ENCODE measurements at regions not wholly inside any gene's neighbourhood (a gene's known extent, or its start where the extent isn't known, plus 50 kb on each side); places are given as distances from the start of the nearest gene placed in this dataset.

- H3K27ac ChIP-seq = no peak overlapping the region
- no peak for TF ChIP-seq CTCF (IDR thresholded peaks at IDR 0.05)
- H3K4me3 ChIP-seq = no peak overlapping the region
- intact Hi-C loops (cut with DNase I) = no loop called here
- no peaks in the 10 kb centered on the region for H3K36me3 ChIP-seq
- H3K4me1 ChIP-seq = no peaks in the 10 kb centered on the region
- no peaks in the 10 kb centered on the region for H3K9me3 ChIP-seq
- ATAC-seq (no peak), DNase-seq (no peak)
- no peaks in the 10 kb centered on the region for H3K27me3 ChIP-seq (ENCODE audit: low read depth)
Measured at GRCh38 chr12:58372298-58372697, 430.9 kb downstream of the ATP23 start.

- no peak for TF ChIP-seq CTCF (IDR thresholded peaks at IDR 0.05)
- H3K27me3 ChIP-seq (ENCODE audit: low read depth) = no peaks in the 10 kb centered on the region
- intact Hi-C loops (cut with DNase I) = no loop called here
Measured at GRCh38 chr12:58378028-58378427, 436.7 kb downstream of the ATP23 start.

DNA sequence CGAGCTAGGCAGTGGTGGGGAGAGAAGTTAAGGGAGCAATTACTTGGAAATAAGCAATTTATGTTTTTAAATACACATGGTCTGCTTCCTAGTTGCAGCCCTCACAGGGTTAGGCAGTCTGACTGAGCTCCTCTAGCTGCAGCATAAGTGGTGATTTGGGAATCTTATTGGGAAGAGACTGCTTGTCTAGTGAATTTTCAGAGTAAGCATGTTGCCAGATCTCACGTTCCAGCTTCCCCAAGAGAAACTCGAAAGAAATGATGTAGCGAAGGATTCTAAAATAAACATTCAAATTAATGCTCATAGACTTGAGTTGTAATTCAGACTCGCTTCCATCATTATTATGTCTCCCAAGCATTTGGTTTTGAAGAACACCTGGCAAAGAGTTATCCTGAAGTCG is 440.2 kb downstream of the ATP23 start:
- DNase-seq = no peak
- Histone ChIP-seq H3K9me3 (no peaks in the 10 kb centered on the region), H3K36me3 (no peaks in the 10 kb centered on the region), H3K4me1 (no peaks in the 10 kb centered on the region), H3K27me3 (ENCODE audit: low read depth) (no peaks in the 10 kb centered on the region), H3K4me3 (no peak overlapping the region), H3K27ac (no peak overlapping the region)
- intact Hi-C loops (cut with DNase I) = no loop called here
- no peak for ATAC-seq
- TF ChIP-seq CTCF (IDR thresholded peaks at IDR 0.05) = no peak

More at GRCh38 chr12:58378028-58378427, 436.7 kb downstream of the ATP23 start:
- Histone ChIP-seq H3K4me1 (no peaks in the 10 kb centered on the region), H3K36me3 (no peaks in the 10 kb centered on the region), H3K27ac (no peak overlapping the region), H3K4me3 (no peak overlapping the region), H3K9me3 (no peaks in the 10 kb centered on the region)
- ATAC-seq (no peak), DNase-seq (no peak)

GRCh38 chr12:58384196-58384595 is 442.8 kb downstream of the ATP23 start:
- Histone ChIP-seq H3K4me3 (no peak overlapping the region), H3K4me1 (no peaks in the 10 kb centered on the region), H3K27me3 (ENCODE audit: low read depth) (no peaks in the 10 kb centered on the region), H3K36me3 (no peaks in the 10 kb centered on the region), H3K27ac (no peak overlapping the region), H3K9me3 (no peaks in the 10 kb centered on the region)
- ATAC-seq (no peak), DNase-seq (no peak)
- TF ChIP-seq CTCF (IDR thresholded peaks at IDR 0.05) = no peak
- intact Hi-C loops (cut with DNase I) = no loop called here

- DNase-seq (no peak), ATAC-seq (no peak)
- intact Hi-C loops (cut with DNase I) = no loop called here
- H3K36me3 ChIP-seq = no peaks in the 10 kb centered on the region
- no peak for TF ChIP-seq CTCF (IDR thresholded peaks at IDR 0.05)
- no peak overlapping the region for H3K4me3 ChIP-seq
- no peaks in the 10 kb centered on the region for H3K4me1 ChIP-seq
- no peaks in the 10 kb centered on the region for H3K27me3 ChIP-seq (ENCODE audit: low read depth)
- H3K27ac ChIP-seq = no peak overlapping the region
- H3K9me3 ChIP-seq = no peaks in the 10 kb centered on the region
Measured at GRCh38 chr12:58386136-58386535, 444.8 kb downstream of the ATP23 start.

DNA sequence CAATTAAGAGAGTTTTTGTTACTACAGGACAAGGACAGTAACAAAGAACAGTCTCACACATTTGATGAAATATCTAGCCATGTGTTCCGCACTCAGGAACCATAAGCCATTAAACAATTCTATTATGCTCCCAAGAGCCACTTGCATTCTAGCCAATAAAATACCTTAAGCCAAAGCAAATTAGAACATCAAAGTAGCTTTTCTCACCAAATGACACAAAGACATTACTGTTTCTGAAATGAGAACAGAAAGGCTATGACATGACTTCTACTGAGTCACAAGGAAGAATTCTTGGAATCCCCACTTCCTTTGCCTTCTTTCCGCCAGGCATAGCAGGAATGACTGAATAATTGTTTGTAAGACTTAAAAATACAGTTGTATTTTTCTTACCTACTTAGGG is 445.8 kb downstream of the ATP23 start:
- DNase-seq (no peak), ATAC-seq (no peak)
- Histone ChIP-seq H3K4me3 (no peak overlapping the region), H3K27me3 (ENCODE audit: low read depth) (no peaks in the 10 kb centered on the region), H3K9me3 (no peaks in the 10 kb centered on the region), H3K27ac (no peak overlapping the region), H3K4me1 (no peaks in the 10 kb centered on the region), H3K36me3 (no peaks in the 10 kb centered on the region)
- intact Hi-C loops (cut with DNase I) = no loop called here
- no peak for TF ChIP-seq CTCF (IDR thresholded peaks at IDR 0.05)
